Osteoblast (primary cell): ENCODE measurements at regions not wholly inside any gene's neighbourhood (a gene's known extent, or its start where the extent isn't known, plus 50 kb on each side); places are given as distances from the start of the nearest gene placed in this dataset.

Source experiments
- DNase-seq: peaks from one replicate; pipeline ENCODE4 v3.0.0; 2011; ENCODE audit warnings: low spot score, mixed read lengths; ENCODE audit not compliant: insufficient read length; ENCODE audit errors: missing footprints
- H2AFZ ChIP-seq: 2 replicates; pipeline ENCODE4 v1.6.0; 2011; ENCODE audit warnings: mild to moderate bottlenecking, low read length
- H3K27ac ChIP-seq: 2 replicates; pipeline ENCODE4 v1.5.1; 2011; ENCODE audit warnings: mild to moderate bottlenecking, low read depth, low read length, moderate library complexity
- H3K27me3 ChIP-seq: 2 replicates; pipeline ENCODE4 v1.6.0; 2012; ENCODE audit warnings: mild to moderate bottlenecking, control low read depth, inconsistent platforms, low read length, moderate library complexity; ENCODE audit not compliant: insufficient read depth
- H3K36me3 ChIP-seq: 2 replicates; pipeline ENCODE4 v1.5.1; 2011; ENCODE audit warnings: mild to moderate bottlenecking, low read length, control low read depth, moderate library complexity; ENCODE audit not compliant: insufficient read depth
- H3K4me1 ChIP-seq: 2 replicates; pipeline ENCODE4 v1.5.1; 2011; ENCODE audit warnings: mild to moderate bottlenecking, low read length, control low read depth, moderate library complexity; ENCODE audit not compliant: insufficient read depth
- H3K4me2 ChIP-seq: 2 replicates; pipeline ENCODE4 v1.6.0; 2011; ENCODE audit warnings: mild to moderate bottlenecking, low read length; ENCODE audit not compliant: insufficient read depth
- H3K4me3 ChIP-seq: fragments of 200-600 bp; sonication (generic); 3 replicates; pipeline ENCODE4 v1.5.1; 2012; ENCODE audit warnings: mild to moderate bottlenecking, low read length, inconsistent platforms; ENCODE audit not compliant: insufficient read depth
- H3K79me2 ChIP-seq: 2 replicates; pipeline ENCODE4 v1.6.0; 2012; ENCODE audit warnings: mild to moderate bottlenecking, low read length, control low read depth, inconsistent platforms; ENCODE audit not compliant: insufficient read depth
- H3K9me3 ChIP-seq: 2 replicates; pipeline ENCODE4 v1.5.1; 2011; ENCODE audit warnings: low read depth, low read length, control low read depth
- H4K20me1 ChIP-seq: 2 replicates; pipeline ENCODE4 v1.6.0; 2012; ENCODE audit warnings: mild to moderate bottlenecking, low read length, control low read depth; ENCODE audit not compliant: insufficient read depth
- TF ChIP-seq, protein P1 (sequence below): IDR thresholded peaks from 2 replicates; pipeline ENCODE4 v1.5.1; 2011; ENCODE audit warnings: mild to moderate bottlenecking, low read depth, low read length, moderate library complexity; ENCODE audit errors: extremely low read depth

DNA sequence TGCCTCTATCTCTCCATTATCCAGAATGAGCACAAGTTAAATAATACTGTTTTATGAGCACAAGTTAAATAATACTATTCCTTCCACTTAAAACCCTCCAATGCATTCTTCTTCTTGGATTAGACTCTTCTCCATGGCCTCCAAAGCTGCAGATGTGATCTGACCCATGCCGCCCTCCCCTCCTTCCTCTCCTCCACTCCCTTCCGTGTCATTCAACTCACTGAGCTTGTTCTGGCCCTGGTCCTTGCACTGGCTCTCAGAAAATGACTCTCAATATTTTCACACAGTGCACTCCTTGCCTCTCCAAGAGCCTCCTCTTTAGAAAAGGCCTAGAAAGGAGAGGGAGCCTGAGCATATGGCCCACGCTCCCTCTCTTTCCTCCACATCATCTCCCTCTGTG lies 125.0 kb upstream of the CD93 start:
- Histone ChIP-seq H3K4me3 (no peak overlapping the region), H3K4me2 (no peak overlapping the region), H3K36me3 (no peaks in the 10 kb centered on the region), H2AFZ (no peak overlapping the region), H3K27me3 (peaks cover 21% of the 10 kb centered on the region), H3K4me1 (peaks cover 11% of the 10 kb centered on the region), H4K20me1 (no peaks in the 10 kb centered on the region), H3K9me3 (no peaks in the 10 kb centered on the region), H3K27ac (no peak overlapping the region), H3K79me2 (no peaks in the 10 kb centered on the region)
- TF ChIP-seq, protein P1, sequence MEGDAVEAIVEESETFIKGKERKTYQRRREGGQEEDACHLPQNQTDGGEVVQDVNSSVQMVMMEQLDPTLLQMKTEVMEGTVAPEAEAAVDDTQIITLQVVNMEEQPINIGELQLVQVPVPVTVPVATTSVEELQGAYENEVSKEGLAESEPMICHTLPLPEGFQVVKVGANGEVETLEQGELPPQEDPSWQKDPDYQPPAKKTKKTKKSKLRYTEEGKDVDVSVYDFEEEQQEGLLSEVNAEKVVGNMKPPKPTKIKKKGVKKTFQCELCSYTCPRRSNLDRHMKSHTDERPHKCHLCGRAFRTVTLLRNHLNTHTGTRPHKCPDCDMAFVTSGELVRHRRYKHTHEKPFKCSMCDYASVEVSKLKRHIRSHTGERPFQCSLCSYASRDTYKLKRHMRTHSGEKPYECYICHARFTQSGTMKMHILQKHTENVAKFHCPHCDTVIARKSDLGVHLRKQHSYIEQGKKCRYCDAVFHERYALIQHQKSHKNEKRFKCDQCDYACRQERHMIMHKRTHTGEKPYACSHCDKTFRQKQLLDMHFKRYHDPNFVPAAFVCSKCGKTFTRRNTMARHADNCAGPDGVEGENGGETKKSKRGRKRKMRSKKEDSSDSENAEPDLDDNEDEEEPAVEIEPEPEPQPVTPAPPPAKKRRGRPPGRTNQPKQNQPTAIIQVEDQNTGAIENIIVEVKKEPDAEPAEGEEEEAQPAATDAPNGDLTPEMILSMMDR: no peak
- no peak for DNase-seq

DNA sequence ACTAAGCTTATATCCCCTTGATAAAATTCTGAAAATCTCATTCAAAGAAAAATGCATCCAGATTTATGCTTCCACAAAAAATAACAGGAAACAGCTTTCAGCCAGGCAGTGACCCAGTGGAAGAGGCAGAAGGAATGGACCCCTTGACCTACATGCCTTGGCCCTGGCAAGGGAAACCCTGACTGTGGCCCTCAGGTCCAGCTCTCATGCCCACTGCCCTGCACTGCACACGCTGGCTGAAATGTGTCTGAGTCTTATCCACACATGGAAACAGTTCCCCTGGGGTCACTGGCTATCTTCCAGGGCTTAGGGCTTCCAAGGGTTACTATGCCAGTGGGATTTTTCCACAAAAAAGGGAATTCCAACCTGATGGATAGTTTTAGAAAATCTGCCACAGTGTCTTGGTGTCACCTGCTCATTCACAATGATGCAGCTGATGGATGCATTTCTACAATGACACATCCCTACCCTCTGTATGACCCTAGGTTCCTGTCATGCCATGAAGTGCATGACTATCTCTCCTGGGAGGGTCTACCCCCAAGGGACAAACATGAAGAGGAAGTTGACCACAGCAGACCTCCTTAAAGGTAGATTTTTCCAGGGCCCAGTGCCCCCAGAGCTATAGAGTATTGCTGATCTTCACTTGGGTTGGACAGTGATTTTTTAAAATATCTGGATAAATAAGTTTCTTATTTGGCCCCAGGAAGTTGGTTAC lies 121.9 kb upstream of the CD93 start:
- H3K27me3 ChIP-seq: peaks cover 30% of the 10 kb centered on the region

DNA sequence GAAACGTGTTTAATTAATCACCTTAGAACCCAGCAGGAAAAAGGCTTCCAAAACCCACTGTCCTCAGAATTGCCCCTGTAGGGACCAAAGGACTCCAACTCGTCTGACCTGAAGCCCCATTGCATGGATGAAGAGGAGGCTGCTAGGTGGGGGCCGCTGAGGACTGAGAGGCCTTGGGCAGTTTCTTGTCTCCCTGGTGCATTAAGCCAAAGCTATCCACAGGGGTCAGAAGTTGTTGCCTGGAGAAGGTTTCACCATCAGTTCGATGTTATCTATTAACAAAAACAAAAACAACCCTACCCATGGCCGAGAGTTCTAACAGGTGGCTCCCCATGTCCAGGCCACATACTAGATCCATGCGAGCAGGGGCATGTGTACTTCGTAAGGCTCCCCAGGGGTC lies 120.9 kb upstream of the CD93 start:
- no peaks in the 10 kb centered on the region for H4K20me1 ChIP-seq
- no peak overlapping the region for H3K27ac ChIP-seq
- H2AFZ ChIP-seq: no peak overlapping the region
- no peaks in the 10 kb centered on the region for H3K79me2 ChIP-seq
- H3K27me3 ChIP-seq: peaks cover 31% of the 10 kb centered on the region
- no peaks in the 10 kb centered on the region for H3K36me3 ChIP-seq
- DNase-seq: no peak
- H3K4me1 ChIP-seq: no peaks in the 10 kb centered on the region
- no peak overlapping the region for H3K4me2 ChIP-seq
- TF ChIP-seq, protein P1: no peak
- no peak overlapping the region for H3K4me3 ChIP-seq
- no peaks in the 10 kb centered on the region for H3K9me3 ChIP-seq

More for the DNA sequence above, 121.9 kb upstream of the CD93 start:
- no peak overlapping the region for H2AFZ ChIP-seq
- TF ChIP-seq, protein P1: no peak
- no peak overlapping the region for H3K4me2 ChIP-seq
- H3K36me3 ChIP-seq: no peaks in the 10 kb centered on the region
- H3K27ac ChIP-seq: no peak overlapping the region
- no peaks in the 10 kb centered on the region for H3K79me2 ChIP-seq
- no peak overlapping the region for H3K4me3 ChIP-seq
- H3K9me3 ChIP-seq: no peaks in the 10 kb centered on the region
- no peak for DNase-seq
- no peaks in the 10 kb centered on the region for H3K4me1 ChIP-seq
- H4K20me1 ChIP-seq: no peaks in the 10 kb centered on the region

DNA sequence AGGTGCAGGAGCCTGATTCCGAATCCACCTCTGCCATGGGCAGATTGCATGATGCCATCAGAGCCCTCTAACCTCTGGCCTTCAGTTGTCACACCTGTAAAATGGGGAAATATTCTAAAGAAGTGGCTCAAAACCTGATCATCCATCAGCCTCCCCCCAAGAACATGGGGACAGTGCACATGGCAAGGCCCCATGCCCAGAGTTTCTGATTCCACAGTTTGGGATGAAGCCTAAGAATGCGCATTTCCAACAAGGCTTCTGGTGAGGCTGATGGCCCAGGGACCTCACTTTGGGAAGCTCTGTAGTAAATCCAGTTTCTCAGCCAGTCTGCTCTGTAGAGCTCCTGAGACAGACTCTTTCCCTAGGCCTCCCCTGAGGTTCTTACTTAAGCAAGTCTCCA lies 119.9 kb upstream of the CD93 start:
- no peaks in the 10 kb centered on the region for H3K36me3 ChIP-seq
- peak overlapping the region; percentile 42 for H2AFZ ChIP-seq
- H3K4me1 ChIP-seq: no peaks in the 10 kb centered on the region
- no peaks in the 10 kb centered on the region for H3K79me2 ChIP-seq
- no peaks in the 10 kb centered on the region for H3K9me3 ChIP-seq
- H3K4me2 ChIP-seq: no peak overlapping the region
- H3K27me3 ChIP-seq: peaks cover 25% of the 10 kb centered on the region
- H3K27ac ChIP-seq: no peak overlapping the region
- TF ChIP-seq, protein P1: no peak
- DNase-seq: no peak
- no peak overlapping the region for H3K4me3 ChIP-seq
- H4K20me1 ChIP-seq: no peaks in the 10 kb centered on the region
